Pancreas (tissue), 10 donors: ENCODE measurements at regions not wholly inside any gene's neighbourhood (a gene's known extent, or its start where the extent isn't known, plus 50 kb on each side); places are given as distances from the start of the nearest gene placed in this dataset.

Source experiments
- ATAC-seq, 4 donors: fragments of 200-7000 bp; cut with Tn5 transposase; one replicate each; pipeline versions ENCODE4 v1.8.0 to v1.9.1; 2020; ENCODE audit warnings: mild to moderate bottlenecking in 4 of 4, moderate library complexity in 4 of 4
- DNase-seq, 6 donors: peaks; one replicate each; pipeline ENCODE4 v3.0.0-alpha.2; 2020
- FAIRE-seq: peaks from 2 replicates; lab custom pipeline; 2012; peaks lifted over from hg19 to GRCh38; lab: Jason Lieb, UNC
- H3K27ac ChIP-seq, 4 donors: fragments of 200-600 bp; sonication (generic); 1 replicate in 3 of 4; 2 replicates in 1 of 4; pipeline versions ENCODE4 v1.5.0 to v1.8.0; 2020
- H3K27me3 ChIP-seq, 4 donors: fragments of 200-600 bp; one replicate each; pipeline ENCODE4 v1.8.0; 2021
- H3K36me3 ChIP-seq, 3 donors: fragments of 200-600 bp; sonication (generic) in 1 of 3; one replicate each; pipeline versions ENCODE4 v1.5.0 to v1.8.0; 2020 to 2021
- H3K4me1 ChIP-seq, 3 donors: fragments of 200-600 bp; one replicate each; pipeline ENCODE4 v1.8.0; 2021
- H3K4me3 ChIP-seq, 4 donors: fragments of 200-600 bp; sonication (generic) in 2 of 4; one replicate each; pipeline versions ENCODE4 v1.5.0 to v1.8.0; 2020 to 2021
- H3K9me3 ChIP-seq, 4 donors: fragments of 200-600 bp; one replicate each; pipeline ENCODE4 v1.8.0; 2021
- WGBS, 2 donors: extraction: QIAGEN DNeasy Blood & Tissue Kit; methylation state at CpG; one replicate each; pipeline ENCODE4 v1.1.7; 2013; 5-methylcytosine and 5-hydroxymethylcytosine counted together
- intact Hi-C, 3 donors: fragments of 100-400 bp; cut with DNase I; formaldehyde crosslinking; loops; one replicate each; pipeline versions ENCODE4 v1.11.1 to v1.14.2; 2022
- TF ChIP-seq, protein P1 (sequence below), 4 donors: fragments of 200-600 bp; sonication (generic) in 3 of 4; IDR thresholded peaks; one replicate each; pipeline versions ENCODE4 v1.5.0 to v1.8.0; 2021; ENCODE audit warnings: antibody characterized with exemption in 4 of 4
- donor health status: healthy with polysubstance abuse.
- donor health status: DM: no; HTN: no; CAD: no; lungs with moderate emphysema.
- donor health status: DM: no; HTN: no; CAD: no.
- donor health status: control.
- donor health status: control.
- donor health status: Bipolar disorder and iron deficiency.
- donor health status: DM: yes; HTN: yes; CAD: no.
- donor health status: DM: no; HTN: no; CAD: no.
- donor health status: DM: no; HTN: no; CAD: no.
- donor health status: DM: yes; HTN: yes; CAD: no.

DNA sequence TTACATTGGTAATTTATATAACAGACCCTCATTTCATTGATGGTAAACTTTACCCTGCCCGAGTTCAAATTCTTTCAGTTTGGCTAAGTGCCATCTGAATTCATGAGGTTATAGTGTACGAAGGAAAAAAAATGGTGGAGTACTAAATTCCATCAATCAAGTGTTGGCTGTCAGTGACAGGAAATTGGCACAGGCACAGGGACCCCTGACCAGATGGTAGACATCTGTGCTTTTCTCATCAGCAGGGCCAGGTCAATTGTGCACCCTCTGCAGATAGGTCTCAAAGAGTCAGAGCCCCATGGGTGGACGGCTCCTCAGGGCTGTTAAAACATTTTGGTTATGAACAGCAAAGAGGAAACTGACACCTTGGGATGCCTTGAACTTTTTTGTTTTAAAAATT is 439.2 kb downstream of the SETBP1 start:
- no peak overlapping the region for H3K4me3 ChIP-seq
- ATAC-seq: peak in 3 of 4 donors; percentile 45 to 80 (median 46)

DNA sequence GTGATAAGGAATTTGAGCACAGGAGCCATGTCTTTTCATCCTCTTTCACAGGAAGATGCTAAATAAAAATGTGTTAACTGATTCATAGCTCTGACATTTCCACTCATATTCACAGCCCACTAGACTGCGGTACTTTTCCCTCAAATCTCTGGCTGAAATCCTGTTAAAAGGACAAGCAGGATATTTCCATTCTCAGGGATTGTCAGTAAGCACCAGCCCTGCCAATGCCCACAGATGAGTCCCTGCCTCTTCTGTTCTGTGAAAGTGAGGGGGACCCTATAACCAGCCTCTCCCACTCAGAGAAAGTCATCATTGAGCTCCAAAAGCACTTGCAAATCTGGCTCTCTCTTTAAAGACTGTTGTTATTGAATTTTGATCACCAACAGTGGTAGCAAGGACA is 440.5 kb downstream of the SETBP1 start:
- ATAC-seq: no peak
- H3K36me3 ChIP-seq: no peaks in the 10 kb centered on the region
- H3K9me3 ChIP-seq: no peaks in the 10 kb centered on the region
- WGBS, 2 donors: 96 to 98% methylated on average over 1 of the region's 1 CpG
- H3K27me3 ChIP-seq: no peaks in the 10 kb centered on the region
- intact Hi-C loops: no loop called here
- no peak for DNase-seq
- H3K4me1 ChIP-seq: peaks cover 0 to 7% (median 0%) of the 10 kb centered on the region in 3 donors
- H3K4me3 ChIP-seq: no peak overlapping the region
- TF ChIP-seq, protein P1, sequence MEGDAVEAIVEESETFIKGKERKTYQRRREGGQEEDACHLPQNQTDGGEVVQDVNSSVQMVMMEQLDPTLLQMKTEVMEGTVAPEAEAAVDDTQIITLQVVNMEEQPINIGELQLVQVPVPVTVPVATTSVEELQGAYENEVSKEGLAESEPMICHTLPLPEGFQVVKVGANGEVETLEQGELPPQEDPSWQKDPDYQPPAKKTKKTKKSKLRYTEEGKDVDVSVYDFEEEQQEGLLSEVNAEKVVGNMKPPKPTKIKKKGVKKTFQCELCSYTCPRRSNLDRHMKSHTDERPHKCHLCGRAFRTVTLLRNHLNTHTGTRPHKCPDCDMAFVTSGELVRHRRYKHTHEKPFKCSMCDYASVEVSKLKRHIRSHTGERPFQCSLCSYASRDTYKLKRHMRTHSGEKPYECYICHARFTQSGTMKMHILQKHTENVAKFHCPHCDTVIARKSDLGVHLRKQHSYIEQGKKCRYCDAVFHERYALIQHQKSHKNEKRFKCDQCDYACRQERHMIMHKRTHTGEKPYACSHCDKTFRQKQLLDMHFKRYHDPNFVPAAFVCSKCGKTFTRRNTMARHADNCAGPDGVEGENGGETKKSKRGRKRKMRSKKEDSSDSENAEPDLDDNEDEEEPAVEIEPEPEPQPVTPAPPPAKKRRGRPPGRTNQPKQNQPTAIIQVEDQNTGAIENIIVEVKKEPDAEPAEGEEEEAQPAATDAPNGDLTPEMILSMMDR (IDR thresholded peaks at IDR 0.05): no peak
- FAIRE-seq: no peak
- no peak overlapping the region for H3K27ac ChIP-seq

More for the DNA sequence above, 439.2 kb downstream of the SETBP1 start:
- DNase-seq (peak in 4 of 6 donors; percentile 13 to 60 (median 37)), FAIRE-seq (no peak)
- whole genome bisulfite sequencing, 2 donors: 24 to 27% methylated on average over 3 of the region's 3 CpGs
- Histone ChIP-seq H3K4me1 (peaks cover 0 to 7% (median 0%) of the 10 kb centered on the region in 3 donors), H3K9me3 (no peaks in the 10 kb centered on the region), H3K27ac (no peak overlapping the region), H3K36me3 (no peaks in the 10 kb centered on the region), H3K27me3 (no peaks in the 10 kb centered on the region)
- intact Hi-C loops: no loop called here
- TF ChIP-seq, protein P1 (IDR thresholded peaks at IDR 0.05): no peak

DNA sequence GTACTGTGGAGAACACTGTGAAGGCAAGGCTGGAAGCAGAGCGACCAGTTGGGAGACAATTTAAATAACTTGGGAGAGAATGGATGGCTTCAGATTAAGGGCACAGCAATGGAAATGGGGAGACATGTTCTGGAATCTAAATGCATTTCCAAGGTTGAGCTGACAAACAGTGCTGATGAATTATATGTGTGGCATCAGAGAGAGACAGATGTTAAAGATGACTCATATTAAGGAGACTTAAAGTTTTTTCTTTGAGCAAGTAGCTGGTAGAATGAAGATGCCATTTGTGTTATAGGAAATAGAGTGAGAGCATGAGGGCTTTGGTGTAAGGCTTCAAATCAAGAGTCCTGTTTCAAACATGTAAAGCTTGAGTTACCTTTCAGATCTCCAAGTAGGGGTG is 441.8 kb downstream of the SETBP1 start:
- 97 to 100% methylated on average over 1 of the region's 1 CpG for WGBS, 2 donors
- no peak for FAIRE-seq
- intact Hi-C loops: no loop called here

DNA sequence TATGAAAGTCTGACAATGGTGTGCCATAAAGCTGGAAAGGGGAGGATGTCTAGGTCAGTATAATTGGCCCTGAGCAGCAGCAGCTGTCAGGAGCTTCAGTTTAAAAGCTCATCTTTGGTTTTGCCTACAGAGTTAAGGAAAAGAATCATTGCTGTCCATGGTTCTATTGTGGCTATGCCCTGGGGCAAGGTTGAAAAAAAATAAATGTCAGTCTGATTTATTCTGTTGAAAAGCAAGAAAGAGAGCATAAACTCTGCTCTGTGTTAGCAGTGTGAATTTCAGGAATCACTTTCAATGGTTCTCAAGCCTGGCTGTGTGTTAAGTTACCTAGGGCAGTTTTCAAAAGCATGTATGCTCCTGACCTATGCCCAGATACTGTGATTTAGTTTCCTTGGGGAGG is 446.7 kb downstream of the SETBP1 start:
- TF ChIP-seq, protein P1 (IDR thresholded peaks at IDR 0.05): no peak
- Histone ChIP-seq H3K27ac (no peak overlapping the region), H3K36me3 (no peaks in the 10 kb centered on the region), H3K9me3 (no peaks in the 10 kb centered on the region), H3K4me3 (no peak overlapping the region), H3K27me3 (no peaks in the 10 kb centered on the region), H3K4me1 (no peaks in the 10 kb centered on the region)
- intact Hi-C loops: no loop called here
- ATAC-seq (no peak), DNase-seq (no peak), FAIRE-seq (no peak)

More for the DNA sequence above, 441.8 kb downstream of the SETBP1 start:
- no peaks in the 10 kb centered on the region for H3K36me3 ChIP-seq
- H3K27ac ChIP-seq: no peak overlapping the region
- H3K9me3 ChIP-seq: no peaks in the 10 kb centered on the region
- DNase-seq: no peak
- TF ChIP-seq, protein P1 (IDR thresholded peaks at IDR 0.05): no peak
- H3K27me3 ChIP-seq: no peaks in the 10 kb centered on the region
- H3K4me1 ChIP-seq: peaks cover 0 to 7% (median 0%) of the 10 kb centered on the region in 3 donors
- H3K4me3 ChIP-seq: no peak overlapping the region
- ATAC-seq: no peak

DNA sequence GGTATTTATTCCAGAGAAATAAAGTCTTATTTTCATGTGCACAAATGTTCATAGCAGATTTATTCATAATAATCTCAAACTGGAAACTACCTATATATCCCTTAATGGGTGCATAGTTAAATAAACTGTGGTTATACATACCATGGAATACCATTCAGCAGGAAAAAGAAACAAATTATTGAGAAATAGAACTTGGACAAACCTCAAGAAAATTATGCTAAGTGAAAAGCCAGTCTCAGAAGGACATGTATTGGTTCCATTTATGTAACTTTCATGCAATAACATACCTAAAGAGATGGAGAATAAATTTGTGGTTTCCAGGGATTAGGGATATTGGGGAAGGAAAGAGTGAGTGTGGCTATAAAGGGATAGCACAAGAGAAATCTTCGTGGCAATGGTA is 452.6 kb downstream of the SETBP1 start:
- no peak overlapping the region for H3K27ac ChIP-seq
- 91 to 97% methylated on average over 1 of the region's 1 CpG for WGBS, 2 donors
- FAIRE-seq (no peak), DNase-seq (no peak), ATAC-seq (no peak)
- no peaks in the 10 kb centered on the region for H3K36me3 ChIP-seq
- no peaks in the 10 kb centered on the region for H3K27me3 ChIP-seq
- H3K4me3 ChIP-seq: no peak overlapping the region
- no peaks in the 10 kb centered on the region for H3K4me1 ChIP-seq
- TF ChIP-seq, protein P1 (IDR thresholded peaks at IDR 0.05): no peak
- intact Hi-C loops: no loop called here
- no peaks in the 10 kb centered on the region for H3K9me3 ChIP-seq
